Panc1 (cell line): ENCODE measurements at regions not wholly inside any gene's neighbourhood (a gene's known extent, or its start where the extent isn't known, plus 50 kb on each side); places are given as distances from the start of the nearest gene placed in this dataset.
"Not testable (repeated sequence)": the region's sequence is repeated elsewhere in the genome, so short reads cannot be mapped to it uniquely, and the experiment has no call there.

Experiments
- ATAC-seq: fragments of 200-7000 bp; cut with Tn5 transposase; 2 replicates; pipeline ENCODE4 v1.9.1; 2020; ENCODE audit warnings: mild to moderate bottlenecking, moderate library complexity
- BruUV-seq: library from RNA; stranded (reverse); fragments of 400-500 nt; replicated peaks from 2 replicates; lab custom pipeline; 2021; lab: Mats Ljungman, UMichigan
- CTCF ChIA-PET: fragments of 300-600 bp; sonication (Branson Sonifier 250); formaldehyde crosslinking; loops from one replicate; lab custom pipeline; 2022; ENCODE audit warnings: antibody characterized with exemption; lab: Charles Lee
- POLR2A ChIA-PET: fragments of 300-600 bp; sonication (Branson Sonifier 250); formaldehyde crosslinking; loops from one replicate; lab custom pipeline; 2022; ENCODE audit warnings: antibody characterized with exemption; lab: Charles Lee
- DNase-seq: peaks from one replicate; pipeline ENCODE4 v3.0.0-alpha.2; 2010; ENCODE audit warnings: low read depth, low spot score
- H3K27ac ChIP-seq: 2 replicates; pipeline ENCODE4 v1.5.1; 2011; ENCODE audit warnings: mild to moderate bottlenecking, low read length, inconsistent platforms
- H3K27me3 ChIP-seq: fragments of 200-500 bp; sonication (Bioruptor generic); 2 replicates; pipeline ENCODE4 v1.6.0; 2014; ENCODE audit warnings: low read length, inconsistent platforms; ENCODE audit not compliant: control insufficient read depth, insufficient read depth
- H3K36me3 ChIP-seq: fragments of 200-500 bp; sonication (Bioruptor generic); 2 replicates; pipeline ENCODE4 v1.5.1; 2014; ENCODE audit warnings: inconsistent platforms, mild to moderate bottlenecking, low read length, moderate library complexity; ENCODE audit not compliant: control insufficient read depth, insufficient read depth
- H3K4me1 ChIP-seq: 2 replicates; pipeline ENCODE4 v1.5.1; 2011; ENCODE audit warnings: inconsistent platforms, mild to moderate bottlenecking, low read length, moderate library complexity; ENCODE audit not compliant: control insufficient read depth, insufficient read depth
- H3K4me3 ChIP-seq, 2 experiments: 2 replicates each; pipeline ENCODE4 v1.5.1; 2011 to 2012; ENCODE audit warnings: low read depth in 2 of 2, low read length in 2 of 2, mild to moderate bottlenecking in 2 of 2, inconsistent platforms in 1 of 2, moderate library complexity in 1 of 2
- H3K9me3 ChIP-seq: fragments of 200-500 bp; sonication (Bioruptor generic); 2 replicates; pipeline ENCODE4 v1.5.1; 2014; ENCODE audit warnings: low read depth, mild to moderate bottlenecking, inconsistent platforms, low read length, moderate library complexity; ENCODE audit not compliant: control insufficient read depth, insufficient read depth
- POLR2AphosphoS5 ChIP-seq: IDR thresholded peaks from 2 replicates; pipeline ENCODE4 v1.6.1; 2012; ENCODE audit warnings: mild to moderate bottlenecking, low read depth, low read length, moderate library complexity
- SIN3A ChIP-seq: IDR thresholded peaks from 2 replicates; pipeline ENCODE4 v1.6.1; 2012; ENCODE audit warnings: low read depth, mild to moderate bottlenecking, low read length, moderate library complexity, borderline replicate concordance; ENCODE audit not compliant: insufficient read depth
- TCF7L2 ChIP-seq: IDR thresholded peaks from 2 replicates; pipeline ENCODE4 v1.6.1; 2011; ENCODE audit warnings: mild to moderate bottlenecking, low read depth, low read length, inconsistent platforms
- in situ Hi-C: cut with HindIII; loops from 2 replicates; pipeline ENCODE4 v1.10.0; 2016; ENCODE audit warnings: low sequenced_read_pairs, low pct_unique_long_range_greater_than_20kb
- intact Hi-C: fragments of 100-400 bp; cut with micrococcal nuclease; formaldehyde crosslinking; loops from one replicate; pipeline ENCODE4 v1.10.0; 2022; ENCODE audit not compliant: unreplicated experiment
- TF ChIP-seq, protein P1 (sequence below): fragments of 450-650 bp; IDR thresholded peaks from 2 replicates; pipeline ENCODE4 v1.5.1; 2017; ENCODE audit warnings: mild to moderate bottlenecking
- TF ChIP-seq, protein P2 (sequence below), 2 experiments: IDR thresholded peaks; 2 replicates each; pipeline ENCODE4 v1.6.1; 2011 to 2012; ENCODE audit warnings: low read depth in 2 of 2, control low read depth in 1 of 2, low read length in 1 of 2, mild to moderate bottlenecking in 1 of 2, moderate library complexity in 1 of 2; ENCODE audit not compliant: insufficient read depth in 1 of 2

DNA sequence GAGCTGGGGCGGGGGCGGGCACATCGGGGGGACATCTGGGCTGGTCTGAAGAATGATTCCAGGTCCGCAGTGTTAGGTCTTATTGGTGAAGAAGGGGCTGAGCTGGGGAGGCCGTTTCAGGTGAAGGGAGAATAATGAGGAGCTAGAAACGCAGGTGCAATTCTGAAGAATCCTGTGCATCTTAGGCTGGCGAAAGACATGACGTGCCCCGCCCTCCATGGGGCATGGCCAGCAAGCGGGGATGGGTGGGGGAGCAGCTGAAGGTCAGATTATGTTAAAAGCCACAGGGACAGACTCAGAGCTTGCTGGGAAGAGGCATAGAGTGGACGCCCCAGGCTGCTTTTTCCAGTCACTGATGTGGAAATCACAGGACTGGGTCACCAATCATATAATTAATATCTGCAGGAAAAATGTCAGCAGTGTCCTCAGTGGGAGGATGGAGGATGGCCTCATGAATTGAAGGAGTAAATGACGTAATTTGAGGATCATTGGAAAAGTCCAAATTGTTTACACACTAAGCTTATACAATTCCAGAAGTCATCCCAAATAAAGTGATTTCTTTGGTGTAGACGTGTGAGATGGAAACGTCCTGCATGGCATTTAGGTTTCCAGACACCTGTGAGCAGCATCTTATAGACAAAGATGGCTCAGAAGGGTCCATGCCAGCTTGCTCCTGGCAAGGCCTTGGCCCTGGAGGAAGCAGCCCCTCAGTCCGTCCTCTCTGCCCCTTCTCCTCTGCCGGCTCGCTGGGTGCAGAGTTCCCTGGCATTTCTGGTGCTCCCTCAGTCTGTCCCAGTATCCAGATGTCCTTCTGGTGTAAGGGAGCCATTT is 109.6 kb upstream of the FRMD1 start:
- no peaks in the 10 kb centered on the region for H3K4me1 ChIP-seq
- no peak overlapping the region for H3K4me3 ChIP-seq
- in situ Hi-C loops = no loop called here
- ChIA-PET POLR2A (no interaction called here), CTCF (interaction anchor here (0.6 to 0.7 kb wide), 2 partner anchors 40 to 84 kb away, joined by 3 read pairs; no protein-coding TSS in a partner anchor)
- no TSS peak for BruUV-seq
- H3K27ac ChIP-seq = no peak overlapping the region
- ATAC-seq (no peak), DNase-seq (no peak)
- H3K27me3 ChIP-seq = no peaks in the 10 kb centered on the region; the same call in 1 of the 2 replicates
- no peaks in the 10 kb centered on the region for H3K9me3 ChIP-seq
- TF ChIP-seq TCF7L2 = no peak
- no peaks in the 10 kb centered on the region for H3K36me3 ChIP-seq
- intact Hi-C loops = no loop called here

DNA sequence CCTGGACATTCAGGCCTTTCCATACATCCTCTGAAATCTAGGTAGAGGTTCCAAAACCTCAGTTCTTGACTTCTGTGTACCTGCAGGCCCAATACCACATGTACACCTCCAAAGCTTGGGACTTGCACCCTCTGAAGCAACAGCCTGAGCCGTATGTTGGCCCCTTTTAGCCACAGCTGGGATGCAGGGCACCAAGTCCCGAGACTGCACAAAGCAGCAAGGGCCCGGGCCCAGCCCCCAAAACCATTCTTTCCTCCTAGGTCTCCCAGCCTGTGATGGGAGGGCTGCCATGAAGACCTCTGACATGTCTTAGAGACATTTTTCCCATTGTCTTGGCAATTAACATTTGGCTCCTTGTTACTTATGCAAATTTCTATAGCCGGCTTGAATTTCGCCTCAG is 107.4 kb upstream of the FRMD1 start:
- no TSS peak for BruUV-seq

DNA sequence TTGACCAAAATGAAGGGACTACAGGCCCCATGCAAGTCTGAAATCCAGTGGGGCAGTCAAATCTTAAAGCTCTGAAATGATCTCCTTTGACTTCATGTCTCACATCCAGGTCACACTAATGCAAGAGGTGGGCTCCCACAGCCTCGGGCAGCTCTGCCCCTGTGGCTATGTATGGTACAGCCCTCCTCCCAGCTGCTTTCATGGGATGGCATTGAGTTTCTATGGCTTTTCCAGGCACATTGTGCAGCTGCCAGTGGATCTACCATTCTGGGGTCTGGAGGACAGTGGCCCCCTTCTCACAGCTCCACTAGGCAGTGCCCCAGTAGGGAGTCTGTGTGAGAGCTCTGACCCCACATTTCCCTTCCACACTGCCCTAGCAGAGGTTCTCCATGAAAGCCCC is 107.0 kb upstream of the FRMD1 start:
- ATAC-seq, H3K27me3 ChIP-seq, DNase-seq, CTCF ChIA-PET, POLR2A ChIA-PET, intact Hi-C loops, BruUV-seq, H3K9me3 ChIP-seq, H3K4me3 ChIP-seq, H3K27ac ChIP-seq, H3K36me3 ChIP-seq, in situ Hi-C loops, H3K4me1 ChIP-seq: not testable (repeated sequence)

More for the DNA sequence above, 107.4 kb upstream of the FRMD1 start:
- Histone ChIP-seq H3K27me3 (no peaks in the 10 kb centered on the region; the same call in 1 of the 2 replicates), H3K27ac (no peak overlapping the region), H3K4me1 (no peaks in the 10 kb centered on the region), H3K9me3 (no peaks in the 10 kb centered on the region), H3K4me3 (no peak overlapping the region), H3K36me3 (no peaks in the 10 kb centered on the region)
- no peak for TF ChIP-seq SIN3A
- no peak for TF ChIP-seq POLR2AphosphoS5
- TF ChIP-seq, protein P1, sequence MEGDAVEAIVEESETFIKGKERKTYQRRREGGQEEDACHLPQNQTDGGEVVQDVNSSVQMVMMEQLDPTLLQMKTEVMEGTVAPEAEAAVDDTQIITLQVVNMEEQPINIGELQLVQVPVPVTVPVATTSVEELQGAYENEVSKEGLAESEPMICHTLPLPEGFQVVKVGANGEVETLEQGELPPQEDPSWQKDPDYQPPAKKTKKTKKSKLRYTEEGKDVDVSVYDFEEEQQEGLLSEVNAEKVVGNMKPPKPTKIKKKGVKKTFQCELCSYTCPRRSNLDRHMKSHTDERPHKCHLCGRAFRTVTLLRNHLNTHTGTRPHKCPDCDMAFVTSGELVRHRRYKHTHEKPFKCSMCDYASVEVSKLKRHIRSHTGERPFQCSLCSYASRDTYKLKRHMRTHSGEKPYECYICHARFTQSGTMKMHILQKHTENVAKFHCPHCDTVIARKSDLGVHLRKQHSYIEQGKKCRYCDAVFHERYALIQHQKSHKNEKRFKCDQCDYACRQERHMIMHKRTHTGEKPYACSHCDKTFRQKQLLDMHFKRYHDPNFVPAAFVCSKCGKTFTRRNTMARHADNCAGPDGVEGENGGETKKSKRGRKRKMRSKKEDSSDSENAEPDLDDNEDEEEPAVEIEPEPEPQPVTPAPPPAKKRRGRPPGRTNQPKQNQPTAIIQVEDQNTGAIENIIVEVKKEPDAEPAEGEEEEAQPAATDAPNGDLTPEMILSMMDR = no peak
- TF ChIP-seq, protein P2, sequence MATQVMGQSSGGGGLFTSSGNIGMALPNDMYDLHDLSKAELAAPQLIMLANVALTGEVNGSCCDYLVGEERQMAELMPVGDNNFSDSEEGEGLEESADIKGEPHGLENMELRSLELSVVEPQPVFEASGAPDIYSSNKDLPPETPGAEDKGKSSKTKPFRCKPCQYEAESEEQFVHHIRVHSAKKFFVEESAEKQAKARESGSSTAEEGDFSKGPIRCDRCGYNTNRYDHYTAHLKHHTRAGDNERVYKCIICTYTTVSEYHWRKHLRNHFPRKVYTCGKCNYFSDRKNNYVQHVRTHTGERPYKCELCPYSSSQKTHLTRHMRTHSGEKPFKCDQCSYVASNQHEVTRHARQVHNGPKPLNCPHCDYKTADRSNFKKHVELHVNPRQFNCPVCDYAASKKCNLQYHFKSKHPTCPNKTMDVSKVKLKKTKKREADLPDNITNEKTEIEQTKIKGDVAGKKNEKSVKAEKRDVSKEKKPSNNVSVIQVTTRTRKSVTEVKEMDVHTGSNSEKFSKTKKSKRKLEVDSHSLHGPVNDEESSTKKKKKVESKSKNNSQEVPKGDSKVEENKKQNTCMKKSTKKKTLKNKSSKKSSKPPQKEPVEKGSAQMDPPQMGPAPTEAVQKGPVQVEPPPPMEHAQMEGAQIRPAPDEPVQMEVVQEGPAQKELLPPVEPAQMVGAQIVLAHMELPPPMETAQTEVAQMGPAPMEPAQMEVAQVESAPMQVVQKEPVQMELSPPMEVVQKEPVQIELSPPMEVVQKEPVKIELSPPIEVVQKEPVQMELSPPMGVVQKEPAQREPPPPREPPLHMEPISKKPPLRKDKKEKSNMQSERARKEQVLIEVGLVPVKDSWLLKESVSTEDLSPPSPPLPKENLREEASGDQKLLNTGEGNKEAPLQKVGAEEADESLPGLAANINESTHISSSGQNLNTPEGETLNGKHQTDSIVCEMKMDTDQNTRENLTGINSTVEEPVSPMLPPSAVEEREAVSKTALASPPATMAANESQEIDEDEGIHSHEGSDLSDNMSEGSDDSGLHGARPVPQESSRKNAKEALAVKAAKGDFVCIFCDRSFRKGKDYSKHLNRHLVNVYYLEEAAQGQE (IDR thresholded peaks at IDR 0.05; ENCODE audit: insufficient read depth in 1 of 2, low read depth in 2 of 2, low read length in 1 of 2) = no peak
- ATAC-seq (no peak), DNase-seq (no peak)
- POLR2A ChIA-PET = no interaction called here
- in situ Hi-C loops = no loop called here
- intact Hi-C loops = no loop called here
- CTCF ChIA-PET = no interaction called here
